ENCODE measurements at regions not wholly inside any gene's neighbourhood (a gene's known extent, or its start where the extent isn't known, plus 50 kb on each side); places are given as distances from the start of the nearest gene placed in this dataset.

GRCh38 chr14:87001333-87001732 lies 991.6 kb downstream of the GALC start:
- intact Hi-C loops (cut with micrococcal nuclease; ENCODE audit: unreplicated experiment), result no loop called here
- Mint-ChIP-seq H3K4me1 (ENCODE audit: low read depth, unreplicated experiment) (no peaks in the 10 kb centered on the region), H3K36me3 (ENCODE audit: insufficient read depth, unreplicated experiment) (no peaks in the 10 kb centered on the region), H3K4me3 (ENCODE audit: low read depth, unreplicated experiment) (no peak overlapping the region), H3K27ac (ENCODE audit: unreplicated experiment) (no peak overlapping the region), H3K27me3 (ENCODE audit: unreplicated experiment) (no peaks in the 10 kb centered on the region), H3K9me3 (ENCODE audit: low read depth, unreplicated experiment) (no peaks in the 10 kb centered on the region)
- BruUV-seq (replicated peaks), result no TSS peak
- CTCF ChIA-PET, result interaction anchor here (0.7 kb wide), 1 partner anchor 873 kb away, joined by 3 read pairs; no protein-coding TSS in a partner anchor
- TF ChIP-seq CTCF (IDR thresholded peaks at IDR 0.05; ENCODE audit: unreplicated experiment), result no peak
- DNase-seq, result no peak

GRCh38 chr14:87000081-87000480 lies 992.9 kb downstream of the GALC start:
- CTCF ChIA-PET, result no interaction called here
- H3K27ac Mint-ChIP-seq (ENCODE audit: unreplicated experiment), result no peak overlapping the region
- H3K9me3 Mint-ChIP-seq (ENCODE audit: low read depth, unreplicated experiment), result no peaks in the 10 kb centered on the region
- no peak for DNase-seq
- H3K36me3 Mint-ChIP-seq (ENCODE audit: insufficient read depth, unreplicated experiment), result no peaks in the 10 kb centered on the region
- intact Hi-C loops (cut with micrococcal nuclease; ENCODE audit: unreplicated experiment), result no loop called here
- H3K27me3 Mint-ChIP-seq (ENCODE audit: unreplicated experiment), result no peaks in the 10 kb centered on the region
- H3K4me3 Mint-ChIP-seq (ENCODE audit: low read depth, unreplicated experiment), result no peak overlapping the region
- H3K4me1 Mint-ChIP-seq (ENCODE audit: low read depth, unreplicated experiment), result no peaks in the 10 kb centered on the region
- TF ChIP-seq CTCF (IDR thresholded peaks at IDR 0.05; ENCODE audit: unreplicated experiment), result no peak
- BruUV-seq (replicated peaks), result no TSS peak

GRCh38 chr14:86999036-86999435 lies 993.9 kb downstream of the GALC start:
- no peaks in the 10 kb centered on the region for H3K36me3 Mint-ChIP-seq (ENCODE audit: insufficient read depth, unreplicated experiment)
- TF ChIP-seq CTCF (IDR thresholded peaks at IDR 0.05; ENCODE audit: unreplicated experiment), result no peak
- CTCF ChIA-PET, result no interaction called here
- no peaks in the 10 kb centered on the region for H3K4me1 Mint-ChIP-seq (ENCODE audit: low read depth, unreplicated experiment)
- DNase-seq, result no peak
- intact Hi-C loops (cut with micrococcal nuclease; ENCODE audit: unreplicated experiment), result no loop called here
- H3K9me3 Mint-ChIP-seq (ENCODE audit: low read depth, unreplicated experiment), result no peaks in the 10 kb centered on the region
- no TSS peak for BruUV-seq (replicated peaks)
- H3K27ac Mint-ChIP-seq (ENCODE audit: unreplicated experiment), result no peak overlapping the region
- H3K27me3 Mint-ChIP-seq (ENCODE audit: unreplicated experiment), result no peaks in the 10 kb centered on the region
- H3K4me3 Mint-ChIP-seq (ENCODE audit: low read depth, unreplicated experiment), result no peak overlapping the region

- Mint-ChIP-seq H3K9me3 (ENCODE audit: low read depth, unreplicated experiment) (no peaks in the 10 kb centered on the region), H3K27ac (ENCODE audit: unreplicated experiment) (no peak overlapping the region), H3K27me3 (ENCODE audit: unreplicated experiment) (no peaks in the 10 kb centered on the region), H3K36me3 (ENCODE audit: insufficient read depth, unreplicated experiment) (no peaks in the 10 kb centered on the region), H3K4me3 (ENCODE audit: low read depth, unreplicated experiment) (no peak overlapping the region), H3K4me1 (ENCODE audit: low read depth, unreplicated experiment) (no peaks in the 10 kb centered on the region)
- intact Hi-C loops (cut with micrococcal nuclease; ENCODE audit: unreplicated experiment), result no loop called here
- CTCF ChIA-PET, result interaction anchor here (0.6 kb wide), 1 partner anchor 8 kb away, joined by 3 read pairs; no protein-coding TSS in a partner anchor
- no TSS peak for BruUV-seq (replicated peaks)
- no peak for DNase-seq
- no peak for TF ChIP-seq CTCF (IDR thresholded peaks at IDR 0.05; ENCODE audit: unreplicated experiment)
These were observed 995.7 kb downstream of the GALC start for GRCh38 chr14:86997271-86997670.

All from Calu3 (cell line).